A673 (cell line): ENCODE measurements at regions not wholly inside any gene's neighbourhood (a gene's known extent, or its start where the extent isn't known, plus 50 kb on each side); places are given as distances from the start of the nearest gene placed in this dataset.

Experiments
- BruUV-seq: library from RNA; stranded (reverse); fragments of 400-500 nt; replicated peaks from 2 replicates; lab custom pipeline; 2021; lab: Mats Ljungman, UMichigan
- CTCF ChIA-PET: fragments of 300-600 bp; sonication (Branson Sonifier 250); formaldehyde crosslinking; loops from one replicate; lab custom pipeline; 2022; ENCODE audit warnings: antibody characterized with exemption; lab: Charles Lee
- POLR2A ChIA-PET: fragments of 300-600 bp; sonication (Branson Sonifier 250); formaldehyde crosslinking; loops from one replicate; lab custom pipeline; 2022; ENCODE audit warnings: antibody characterized with exemption; ENCODE audit not compliant: low non-redundant PET; lab: Charles Lee
- DNase-seq: peaks from one replicate; pipeline ENCODE4 v3.0.0-alpha.2; 2015; ENCODE audit warnings: low spot score
- H3K27ac ChIP-seq: fragments of 200-600 bp; sonication (generic); 2 replicates; pipeline ENCODE4 v1.5.1; 2016; ENCODE audit warnings: mixed run types, low read depth, mild to moderate bottlenecking, mixed read lengths, antibody characterized with exemption, low read length; ENCODE audit not compliant: poor library complexity, severe bottlenecking
- H3K27me3 ChIP-seq: fragments of 200-600 bp; sonication (generic); replicated peaks from 2 replicates; pipeline ENCODE4 v1.6.1; 2017; ENCODE audit warnings: mixed run types, low read depth, mild to moderate bottlenecking, mixed read lengths, antibody characterized with exemption, low read length; ENCODE audit not compliant: insufficient read depth, poor library complexity
- H3K36me3 ChIP-seq: fragments of 200-600 bp; sonication (generic); 2 replicates; pipeline ENCODE4 v1.6.1; 2016; ENCODE audit warnings: mixed run types, mild to moderate bottlenecking, mixed read lengths, antibody characterized with exemption, low read length; ENCODE audit not compliant: insufficient read depth, poor library complexity, severe bottlenecking
- H3K4me1 ChIP-seq: fragments of 200-600 bp; sonication (generic); 2 replicates; pipeline ENCODE4 v1.6.1; 2017; ENCODE audit warnings: mixed run types, mild to moderate bottlenecking, mixed read lengths, antibody characterized with exemption, low read length; ENCODE audit not compliant: insufficient read depth, poor library complexity, severe bottlenecking
- H3K4me3 ChIP-seq: fragments of 200-600 bp; sonication (generic); 2 replicates; pipeline ENCODE4 v1.5.1; 2016; ENCODE audit warnings: low read depth, mixed run types, mild to moderate bottlenecking, mixed read lengths, low read length; ENCODE audit not compliant: poor library complexity, severe bottlenecking
- H3K9me3 ChIP-seq: fragments of 200-600 bp; sonication (generic); 2 replicates; pipeline ENCODE4 v1.6.1; 2016; ENCODE audit warnings: mixed run types, low read depth, mild to moderate bottlenecking, mixed read lengths, antibody characterized with exemption, low read length; ENCODE audit not compliant: poor library complexity, severe bottlenecking
- EZH2 ChIP-seq: fragments of 200-600 bp; sonication (generic); IDR thresholded peaks from 2 replicates; pipeline ENCODE4 v1.6.1; 2017; ENCODE audit warnings: borderline replicate concordance, low read depth, mild to moderate bottlenecking, mixed read lengths, antibody characterized with exemption, low read length; ENCODE audit not compliant: poor library complexity, severe bottlenecking
- intact Hi-C: fragments of 100-400 bp; cut with micrococcal nuclease; formaldehyde crosslinking; loops from one replicate; pipeline ENCODE4 v1.10.0; 2022; ENCODE audit not compliant: unreplicated experiment
- TF ChIP-seq, protein P1 (sequence below): fragments of 300-800, 200-600 bp; sonication (generic); conservative IDR thresholded peaks from 2 replicates; pipeline ENCODE4 v1.5.1; 2017; ENCODE audit warnings: low read depth, mild to moderate bottlenecking, antibody characterized with exemption, low read length, moderate library complexity, mixed read lengths

- no TSS peak for BruUV-seq
- Histone ChIP-seq H3K27ac (no peak overlapping the region), H3K27me3 (no peaks in the 10 kb centered on the region), H3K4me1 (no peaks in the 10 kb centered on the region), H3K36me3 (no peaks in the 10 kb centered on the region), H3K9me3 (no peaks in the 10 kb centered on the region), H3K4me3 (no peak overlapping the region)
- no peak for TF ChIP-seq EZH2
- TF ChIP-seq, protein P1, sequence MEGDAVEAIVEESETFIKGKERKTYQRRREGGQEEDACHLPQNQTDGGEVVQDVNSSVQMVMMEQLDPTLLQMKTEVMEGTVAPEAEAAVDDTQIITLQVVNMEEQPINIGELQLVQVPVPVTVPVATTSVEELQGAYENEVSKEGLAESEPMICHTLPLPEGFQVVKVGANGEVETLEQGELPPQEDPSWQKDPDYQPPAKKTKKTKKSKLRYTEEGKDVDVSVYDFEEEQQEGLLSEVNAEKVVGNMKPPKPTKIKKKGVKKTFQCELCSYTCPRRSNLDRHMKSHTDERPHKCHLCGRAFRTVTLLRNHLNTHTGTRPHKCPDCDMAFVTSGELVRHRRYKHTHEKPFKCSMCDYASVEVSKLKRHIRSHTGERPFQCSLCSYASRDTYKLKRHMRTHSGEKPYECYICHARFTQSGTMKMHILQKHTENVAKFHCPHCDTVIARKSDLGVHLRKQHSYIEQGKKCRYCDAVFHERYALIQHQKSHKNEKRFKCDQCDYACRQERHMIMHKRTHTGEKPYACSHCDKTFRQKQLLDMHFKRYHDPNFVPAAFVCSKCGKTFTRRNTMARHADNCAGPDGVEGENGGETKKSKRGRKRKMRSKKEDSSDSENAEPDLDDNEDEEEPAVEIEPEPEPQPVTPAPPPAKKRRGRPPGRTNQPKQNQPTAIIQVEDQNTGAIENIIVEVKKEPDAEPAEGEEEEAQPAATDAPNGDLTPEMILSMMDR = no peak
- CTCF ChIA-PET = no interaction called here
- DNase-seq = no peak
- intact Hi-C loops = no loop called here
- POLR2A ChIA-PET = no interaction called here
Observed at GRCh38 chr6:122302067-122302466, 97.4 kb upstream of the HSF2 start.

GRCh38 chr6:122307577-122307976 lies 91.9 kb upstream of the HSF2 start:
- no peak overlapping the region for H3K27ac ChIP-seq
- H3K4me1 ChIP-seq = no peaks in the 10 kb centered on the region
- no peaks in the 10 kb centered on the region for H3K9me3 ChIP-seq
- intact Hi-C loops = no loop called here
- DNase-seq = no peak
- CTCF ChIA-PET = no interaction called here
- H3K27me3 ChIP-seq = no peaks in the 10 kb centered on the region
- no peak overlapping the region for H3K4me3 ChIP-seq
- POLR2A ChIA-PET = no interaction called here
- no peaks in the 10 kb centered on the region for H3K36me3 ChIP-seq
- BruUV-seq = no TSS peak
- no peak for TF ChIP-seq EZH2
- TF ChIP-seq, protein P1 = no peak

DNA sequence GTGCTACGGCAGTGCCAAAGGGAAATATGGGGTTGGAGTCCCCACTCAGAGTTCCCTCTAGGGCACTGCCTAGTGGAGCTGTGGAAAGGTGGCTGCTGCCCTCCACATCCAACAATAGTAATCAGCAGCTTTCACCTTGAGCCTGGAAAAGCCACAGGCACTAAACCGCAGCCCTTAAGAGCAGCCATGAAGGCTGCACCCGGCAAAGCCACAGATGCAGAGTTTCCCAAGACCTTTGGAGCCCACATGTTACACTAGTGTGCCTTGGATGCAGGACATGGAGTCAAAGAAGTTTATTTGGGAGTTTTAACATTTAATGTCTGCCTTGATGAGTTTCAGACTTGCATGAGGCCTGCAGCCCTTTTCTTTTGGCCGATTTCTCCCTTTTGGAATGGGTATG lies 91.4 kb upstream of the HSF2 start:
- H3K9me3 ChIP-seq = no peaks in the 10 kb centered on the region
- BruUV-seq = no TSS peak
- H3K36me3 ChIP-seq = no peaks in the 10 kb centered on the region
- no peak overlapping the region for H3K27ac ChIP-seq
- DNase-seq = no peak
- no peaks in the 10 kb centered on the region for H3K4me1 ChIP-seq
- TF ChIP-seq, protein P1 = no peak
- TF ChIP-seq EZH2 = no peak
- POLR2A ChIA-PET = no interaction called here
- intact Hi-C loops = no loop called here
- no peak overlapping the region for H3K4me3 ChIP-seq
- CTCF ChIA-PET = no interaction called here
- H3K27me3 ChIP-seq = no peaks in the 10 kb centered on the region
